GM10266 (cell line): ENCODE measurements at regions not wholly inside any gene's neighbourhood (a gene's known extent, or its start where the extent isn't known, plus 50 kb on each side); places are given as distances from the start of the nearest gene placed in this dataset.

Experiments
- DNase-seq: peaks from one replicate; pipeline ENCODE4 v3.0.0; 2012; ENCODE audit errors: extremely low spot score
- CTCF ChIP-seq: IDR thresholded peaks from 2 replicates; pipeline ENCODE4 v1.5.1; 2012; ENCODE audit warnings: mild to moderate bottlenecking, low read depth; ENCODE audit not compliant: control insufficient read depth, insufficient read depth; ENCODE audit errors: missing control alignments

GRCh38 chr1:72869873-72870272 is 587.5 kb upstream of the NEGR1 start:
- TF ChIP-seq CTCF = no peak
- no peak for DNase-seq

GRCh38 chr1:72869441-72869840 is 587.1 kb upstream of the NEGR1 start:
- TF ChIP-seq CTCF = no peak
- no peak for DNase-seq

- no peak for DNase-seq
- no peak for TF ChIP-seq CTCF
Observed at GRCh38 chr1:72851597-72851996, 569.3 kb upstream of the NEGR1 start.

DNA sequence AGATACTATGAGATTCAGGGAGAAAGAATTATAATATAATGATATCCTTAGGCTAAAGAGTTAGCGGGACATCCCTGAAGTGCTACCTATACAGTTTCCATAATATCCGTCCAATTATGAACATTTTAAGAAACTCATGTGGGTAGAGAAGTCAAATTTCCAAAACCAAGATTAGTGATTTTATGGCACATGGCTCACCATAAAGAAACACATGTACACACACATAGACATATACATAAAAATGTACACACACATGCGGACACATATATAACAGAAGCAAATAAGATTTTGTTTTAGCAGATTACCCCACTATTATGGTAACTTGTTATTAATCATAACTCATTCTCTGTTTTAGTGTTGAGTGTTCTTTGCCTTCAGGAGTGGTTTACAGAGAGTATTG is 566.7 kb upstream of the NEGR1 start:
- no peak for TF ChIP-seq CTCF
- no peak for DNase-seq

GRCh38 chr1:72847651-72848050 is 565.3 kb upstream of the NEGR1 start:
- DNase-seq = no peak
- TF ChIP-seq CTCF = no peak

DNA sequence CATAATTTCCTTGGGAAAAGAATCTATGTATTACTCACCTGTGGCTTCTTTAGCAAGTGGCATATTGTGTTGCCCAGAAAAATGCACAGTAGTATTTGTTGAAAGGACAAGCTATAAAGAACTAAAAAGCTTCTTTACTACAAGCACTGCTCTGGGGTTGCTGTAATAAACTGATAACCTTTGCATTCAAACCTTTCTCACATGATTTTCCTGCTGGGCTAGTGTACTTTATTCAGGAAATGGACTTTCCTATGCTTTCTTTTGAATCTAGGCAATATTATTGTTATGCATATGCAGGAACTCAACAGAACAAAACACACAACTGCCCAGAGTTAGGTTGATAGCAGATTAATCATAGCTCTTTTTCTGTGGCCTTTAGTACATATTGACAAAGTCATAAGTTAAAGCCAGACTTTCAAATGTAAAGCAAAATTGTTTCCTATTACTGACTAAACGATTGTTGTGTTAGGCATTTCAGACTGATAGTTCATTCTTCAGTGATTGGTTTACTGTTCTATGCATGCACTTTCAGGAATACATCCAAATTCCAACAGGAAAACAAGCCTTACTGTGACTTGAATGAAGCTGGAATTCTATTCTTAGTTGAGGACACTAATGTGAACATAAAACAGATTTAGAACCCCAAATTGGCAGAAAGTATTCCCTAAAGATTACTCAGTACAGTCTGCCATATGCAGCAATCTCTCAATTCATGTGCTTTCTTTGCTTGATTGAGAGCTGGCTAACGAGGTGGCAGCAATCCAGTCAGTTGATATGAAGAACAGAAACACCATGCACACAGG is 564.3 kb upstream of the NEGR1 start:
- DNase-seq = no peak

GRCh38 chr1:72845981-72846380 is 563.6 kb upstream of the NEGR1 start:
- no peak for TF ChIP-seq CTCF
- no peak for DNase-seq

More for the DNA sequence above, 564.3 kb upstream of the NEGR1 start:
- no peak for TF ChIP-seq CTCF
